ENCODE measurements at regions not wholly inside any gene's neighbourhood (a gene's known extent, or its start where the extent isn't known, plus 50 kb on each side); places are given as distances from the start of the nearest gene placed in this dataset.
A peak's percentile ranks its signal among the peaks of the same experiment; 100 is the strongest.

- Histone ChIP-seq H3K4me3 (ENCODE audit: insufficient read depth, low read depth, low read length) (no peak overlapping the region), H2BK120ac (ENCODE audit: low read depth, low read length) (no peak overlapping the region), H3K9ac (ENCODE audit: low read depth, low read length) (no peak overlapping the region), H3K27ac (ENCODE audit: insufficient read depth, low read length) (no peak overlapping the region), H3K9me1 (ENCODE audit: insufficient read depth, low read length) (0 out of 2 replicates have a peak, but pooled peaks cover 3% of the 10 kb centered on the region), H3K4ac (ENCODE audit: low read depth, low read length) (no peak overlapping the region), H4K5ac (ENCODE audit: low read depth, low read length) (no peak overlapping the region), H4K8ac (ENCODE audit: low read depth in 2 of 2, low read length in 2 of 2) (no peak overlapping the region), H4K91ac (ENCODE audit: insufficient read depth, low read depth, low read length) (no peak overlapping the region), H4K20me1 (ENCODE audit: insufficient read depth, low read length) (no peaks in the 10 kb centered on the region), H3K18ac (ENCODE audit: low read depth, low read length) (no peak overlapping the region), H2AK5ac (ENCODE audit: low read depth, low read length) (0 out of 2 replicates have a peak overlapping the region, but pooled peaks have one; percentile 47), H2BK20ac (ENCODE audit: low read depth, low read length) (no peak overlapping the region), H3K79me1 (ENCODE audit: low read depth in 1 of 2, low read length in 2 of 2) (no peaks in the 10 kb centered on the region), H2BK5ac (ENCODE audit: low read depth, low read length, poor library complexity, severe bottlenecking) (no peak overlapping the region), H3K36me3 (ENCODE audit: control insufficient read depth, insufficient read depth, low read length) (no peaks in the 10 kb centered on the region), H2BK15ac (ENCODE audit: low read depth, low read length) (no peak overlapping the region), H3K4me1 (ENCODE audit: control insufficient read depth, insufficient read depth, low read length) (peaks cover 12% of the 10 kb centered on the region), H3K14ac (replicated peaks; ENCODE audit: low read depth, low read length) (no peak overlapping the region), H2AK9ac (replicated peaks; ENCODE audit: low read depth, low read length, poor library complexity) (peak overlapping the region; percentile 15), H3K56ac (ENCODE audit: extremely low read depth, insufficient read depth, low read length) (no peak overlapping the region), H3K27me3 (ENCODE audit: control insufficient read depth, insufficient read depth, low read length) (no peaks in the 10 kb centered on the region), H3K23ac (ENCODE audit: low read depth, low read length) (no peak overlapping the region), H3K9me3 (ENCODE audit: control insufficient read depth, insufficient read depth, low read length) (no peaks in the 10 kb centered on the region), H3K4me2 (ENCODE audit: low read depth, low read length) (no peak overlapping the region), H2AFZ (replicated peaks; ENCODE audit: low read length, poor library complexity) (no peak overlapping the region)
- no peak for TF ChIP-seq FOS (IDR thresholded peaks at IDR 0.05; ENCODE audit: low read depth, low read length)
- TF ChIP-seq CHD1 (IDR thresholded peaks at IDR 0.05; ENCODE audit: low read depth, low read length): no peak
- TF ChIP-seq POLR2A (IDR thresholded peaks at IDR 0.05; ENCODE audit: low read depth, low read length): no peak
- TF ChIP-seq CTCF (conservative IDR thresholded peaks at IDR 0.05; ENCODE audit: low read depth, low read length): no peak
- TF ChIP-seq MXI1 (IDR thresholded peaks at IDR 0.05; ENCODE audit: borderline replicate concordance, low read depth, low read length): no peak
- TF ChIP-seq MAFK (IDR thresholded peaks at IDR 0.05; ENCODE audit: low read depth, low read length): no peak
- TF ChIP-seq USF2 (IDR thresholded peaks at IDR 0.05; ENCODE audit: low read depth, low read length): no peak
- no peak for TF ChIP-seq CEBPB (IDR thresholded peaks at IDR 0.05; ENCODE audit: low read depth, low read length)
- no peak for TF ChIP-seq ELK1 (IDR thresholded peaks at IDR 0.05; ENCODE audit: borderline replicate concordance, low read depth, low read length)
- no peak for TF ChIP-seq RFX5 (IDR thresholded peaks at IDR 0.05; ENCODE audit: low read depth, low read length)
- no peak for TF ChIP-seq SMC3 (IDR thresholded peaks at IDR 0.05; ENCODE audit: low read depth, low read length)
- no peak for TF ChIP-seq RAD21 (IDR thresholded peaks at IDR 0.05; ENCODE audit: low read length)
- no peak for TF ChIP-seq NFE2L2 (IDR thresholded peaks at IDR 0.05; ENCODE audit: low read depth, low read length)
- CTCF ChIA-PET: no interaction called here
- dilution Hi-C loops (cut with HindIII; ENCODE audit: low sequenced_read_pairs, unreplicated experiment): no loop called here
- POLR2A ChIA-PET (ENCODE audit: unreplicated experiment): no interaction called here
- intact Hi-C loops (cut with micrococcal nuclease): no loop called here
- DNase-seq (no peak), ATAC-seq (ENCODE audit: low read depth) (no peak)
- BruUV-seq (replicated peaks): no TSS peak
- in situ Hi-C loops (cut with MboI; ENCODE audit: low sequenced_read_pairs): no loop called here
- WGBS, 2 experiments (ENCODE audit: extremely low coverage in 2 of 2, insufficient read length in 1 of 2): 94% methylated on average over 2 of the region's 3 CpGs; no CpG with 5 or more reads in 1 of the 2 experiments
Measured at GRCh38 chr6:16834242-16834641, 73.0 kb upstream of the ATXN1 start.
